Lower leg skin (tissue), 3 donors: ENCODE measurements at regions not wholly inside any gene's neighbourhood (a gene's known extent, or its start where the extent isn't known, plus 50 kb on each side); places are given as distances from the start of the nearest gene placed in this dataset.

ENCODE experiments used
- CTCF ChIP-seq, 3 donors: fragments of 450-650 bp; IDR thresholded peaks; one replicate each; pipeline ENCODE4 v1.5.1; 2016; ENCODE audit warnings: antibody characterized with exemption in 3 of 3, mild to moderate bottlenecking in 3 of 3, moderate library complexity in 2 of 3
- POLR2A ChIP-seq, 2 donors: fragments of 450-650 bp; IDR thresholded peaks; one replicate each; pipeline ENCODE4 v1.6.1; 2016 to 2017; ENCODE audit warnings: antibody characterized with exemption in 2 of 2, mild to moderate bottlenecking in 1 of 2, moderate library complexity in 1 of 2

GRCh38 chr12:70985850-70986249 lies 65.3 kb upstream of the PTPRR start:
- TF ChIP-seq CTCF (IDR thresholded peaks at IDR 0.05) (no peak), POLR2A (IDR thresholded peaks at IDR 0.05) (no peak)
